Karpas-422 (cell line): ENCODE measurements at regions not wholly inside any gene's neighbourhood (a gene's known extent, or its start where the extent isn't known, plus 50 kb on each side); places are given as distances from the start of the nearest gene placed in this dataset.

ENCODE experiments used
- DNase-seq: peaks from one replicate; pipeline ENCODE4 v3.0.0-alpha.2; 2015
- H2AFZ ChIP-seq: fragments of 200-600 bp; sonication (generic); 2 replicates; pipeline ENCODE4 v1.6.1; 2014; ENCODE audit warnings: antibody characterized with exemption, low read length, mixed read lengths
- H3K27ac ChIP-seq: fragments of 200-600 bp; sonication (generic); 2 replicates; pipeline ENCODE4 v1.5.1; 2014; ENCODE audit warnings: mild to moderate bottlenecking, low read length, moderate library complexity
- H3K27me3 ChIP-seq: fragments of 200-600 bp; sonication (generic); 2 replicates; pipeline ENCODE4 v1.6.1; 2014; ENCODE audit warnings: low read length, mixed read lengths
- H3K36me3 ChIP-seq: fragments of 200-600 bp; sonication (generic); 2 replicates; pipeline ENCODE4 v1.6.1; 2014; ENCODE audit warnings: low read length, mixed read lengths; ENCODE audit not compliant: insufficient read depth
- H3K4me1 ChIP-seq: fragments of 200-600 bp; sonication (generic); 2 replicates; pipeline ENCODE4 v1.6.1; 2014; ENCODE audit warnings: mild to moderate bottlenecking, low read length, mixed read lengths
- H3K4me2 ChIP-seq: fragments of 200-600 bp; sonication (generic); 2 replicates; pipeline ENCODE4 v1.6.1; 2014; ENCODE audit warnings: low read length, low read depth, mild to moderate bottlenecking; ENCODE audit not compliant: poor library complexity, severe bottlenecking
- H3K4me3 ChIP-seq: fragments of 200-600 bp; sonication (generic); 2 replicates; pipeline ENCODE4 v1.5.1; 2014; ENCODE audit warnings: mild to moderate bottlenecking, antibody characterized with exemption, low read length, mixed read lengths
- H3K79me2 ChIP-seq: fragments of 200-600 bp; sonication (generic); 2 replicates; pipeline ENCODE4 v1.6.1; 2014; ENCODE audit warnings: mild to moderate bottlenecking, low read length, mixed read lengths
- H3K9ac ChIP-seq: fragments of 200-600 bp; sonication (generic); 2 replicates; pipeline ENCODE4 v1.6.0; 2014; ENCODE audit warnings: low read length
- H3K9me2 ChIP-seq: fragments of 200-600 bp; sonication (generic), shearing (Covaris generic); replicated peaks from 2 replicates; pipeline ENCODE4 v1.6.0; 2014; ENCODE audit warnings: mild to moderate bottlenecking, low read length, moderate library complexity; ENCODE audit not compliant: insufficient read depth
- H3K9me3 ChIP-seq: fragments of 300-700, 200-600 bp; sonication (generic); 2 replicates; pipeline ENCODE4 v1.6.1; 2014; ENCODE audit warnings: low read length, mixed read lengths
- H4K20me1 ChIP-seq: fragments of 200-600 bp; sonication (generic); 2 replicates; pipeline ENCODE4 v1.6.1; 2014; ENCODE audit warnings: mild to moderate bottlenecking, antibody characterized with exemption, low read length, low read depth; ENCODE audit not compliant: insufficient read depth

- Histone ChIP-seq H3K79me2 (no peaks in the 10 kb centered on the region), H3K27me3 (no peaks in the 10 kb centered on the region)
Observed at GRCh38 chr3:187445356-187445755, 77.2 kb downstream of the RTP4 start.

DNA sequence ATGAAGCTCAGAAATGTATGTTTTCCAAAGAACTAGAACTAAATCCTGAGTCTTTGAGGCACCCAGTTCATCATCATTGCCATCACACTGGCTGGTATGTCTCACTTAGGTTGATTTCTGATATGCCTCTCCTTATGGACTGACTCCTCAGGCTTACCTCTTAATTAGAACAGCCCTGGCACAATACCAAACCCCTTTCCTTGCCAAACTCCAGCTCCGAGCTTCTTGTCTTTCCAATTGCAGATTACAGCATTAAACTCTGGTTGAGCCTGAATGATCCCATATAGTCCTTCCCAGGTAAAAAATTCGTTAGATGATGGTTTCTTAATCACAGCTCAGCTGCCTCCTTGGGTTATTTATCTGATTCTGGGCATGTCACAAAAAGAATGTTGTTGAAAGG lies 66.3 kb downstream of the RTP4 start:
- Histone ChIP-seq H3K79me2 (no peaks in the 10 kb centered on the region), H3K9me3 (no peaks in the 10 kb centered on the region), H3K27ac (no peak overlapping the region), H3K9ac (no peak overlapping the region), H4K20me1 (no peaks in the 10 kb centered on the region), H3K36me3 (no peaks in the 10 kb centered on the region), H3K27me3 (no peaks in the 10 kb centered on the region), H3K4me1 (no peaks in the 10 kb centered on the region), H3K9me2 (no peaks in the 10 kb centered on the region), H3K4me3 (no peak overlapping the region), H2AFZ (no peak overlapping the region), H3K4me2 (no peak overlapping the region)
- no peak for DNase-seq

More at GRCh38 chr3:187445356-187445755, 77.2 kb downstream of the RTP4 start:
- H3K4me3 ChIP-seq, result no peak overlapping the region
- no peaks in the 10 kb centered on the region for H4K20me1 ChIP-seq
- H3K9ac ChIP-seq, result no peak overlapping the region
- no peaks in the 10 kb centered on the region for H3K9me2 ChIP-seq
- no peak for DNase-seq
- no peak overlapping the region for H3K27ac ChIP-seq
- H3K36me3 ChIP-seq, result no peaks in the 10 kb centered on the region
- no peaks in the 10 kb centered on the region for H3K9me3 ChIP-seq
- no peak overlapping the region for H3K4me2 ChIP-seq
- H2AFZ ChIP-seq, result no peak overlapping the region
- H3K4me1 ChIP-seq, result no peaks in the 10 kb centered on the region

DNA sequence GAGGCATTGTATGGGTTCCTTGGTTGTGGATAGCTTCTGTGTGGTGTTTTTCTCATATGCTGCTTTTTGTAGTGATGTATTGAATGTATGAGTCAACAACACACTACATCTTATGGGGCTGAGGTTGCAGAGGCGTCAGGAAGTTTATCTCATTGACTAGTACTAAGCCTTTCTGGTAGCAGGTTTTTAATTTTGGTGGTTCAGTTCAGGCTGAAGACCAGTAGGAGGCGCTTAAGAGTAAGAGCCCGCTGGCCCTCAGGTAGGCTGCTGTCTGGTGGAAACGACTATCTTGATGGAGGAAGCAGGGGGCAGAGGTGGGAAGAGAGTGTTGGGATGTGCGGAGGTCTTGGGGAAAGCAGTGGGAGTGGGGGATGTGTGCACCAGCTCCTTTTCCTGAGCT lies 62.4 kb downstream of the RTP4 start:
- Histone ChIP-seq H3K36me3 (no peaks in the 10 kb centered on the region), H3K4me3 (no peak overlapping the region), H3K9me3 (no peaks in the 10 kb centered on the region), H3K27me3 (no peaks in the 10 kb centered on the region), H3K4me1 (no peaks in the 10 kb centered on the region), H3K9me2 (no peaks in the 10 kb centered on the region), H3K79me2 (no peaks in the 10 kb centered on the region), H2AFZ (no peak overlapping the region), H3K4me2 (no peak overlapping the region), H4K20me1 (no peaks in the 10 kb centered on the region), H3K27ac (no peak overlapping the region), H3K9ac (no peak overlapping the region)
- peak; percentile 81 for DNase-seq
